ENCODE measurements at regions not wholly inside any gene's neighbourhood (a gene's known extent, or its start where the extent isn't known, plus 50 kb on each side); places are given as distances from the start of the nearest gene placed in this dataset.

DNA sequence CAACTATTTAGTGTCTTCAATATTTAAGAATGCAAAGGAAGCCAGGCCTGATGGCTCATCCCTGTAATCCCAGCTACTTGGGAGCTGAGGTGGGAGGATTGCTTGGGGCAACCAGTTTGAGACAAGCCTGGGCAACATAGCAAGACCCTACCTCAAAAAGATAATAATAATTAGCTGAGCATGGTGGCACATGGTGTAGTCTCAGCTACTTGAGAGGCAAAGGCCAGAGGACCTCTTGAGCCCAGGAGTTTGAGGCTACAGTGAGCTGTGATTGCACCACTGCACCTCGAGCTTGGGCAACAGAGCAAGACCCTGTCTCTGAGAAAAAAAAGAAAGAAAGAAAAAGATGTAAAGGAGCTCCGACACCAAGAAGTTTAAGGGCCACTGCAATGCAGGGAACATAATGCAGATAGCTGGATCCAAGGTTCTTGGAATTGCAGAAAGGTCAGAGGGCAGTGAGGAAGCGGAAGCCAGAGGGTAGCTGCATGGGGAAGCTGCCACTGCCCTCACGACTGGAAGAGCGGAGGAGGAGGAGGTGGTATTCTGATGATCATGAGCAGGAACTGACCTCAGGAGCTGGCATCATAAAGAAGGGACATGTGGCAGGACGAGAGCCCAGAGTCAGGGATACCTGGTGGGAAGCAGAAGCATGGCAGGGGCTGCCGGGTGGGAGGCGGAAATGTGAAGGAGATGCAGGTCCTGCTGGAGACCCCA lies 60.2 kb upstream of the PODXL start:
- Histone ChIP-seq H3K27me3 (ENCODE audit: low read depth, low read length) (peaks cover 5% of the 10 kb centered on the region), H2AFZ (ENCODE audit: low read depth, low read length) (no peak overlapping the region), H3K9ac (ENCODE audit: low read length) (no peak overlapping the region), H3K36me3 (replicated peaks; ENCODE audit: low read depth, low read length) (no peaks in the 10 kb centered on the region), H3K4me2 (ENCODE audit: low read length) (no peak overlapping the region), H4K20me1 (ENCODE audit: insufficient read depth, low read length) (no peaks in the 10 kb centered on the region), H3K79me2 (ENCODE audit: low read length) (no peaks in the 10 kb centered on the region), H3K4me1 (ENCODE audit: low read length) (peaks cover 19% of the 10 kb centered on the region), H3K27ac (ENCODE audit: low read length) (no peak overlapping the region), H3K4me3 (ENCODE audit: low read length) (no peak overlapping the region), H3K9me3 (ENCODE audit: insufficient read depth, low read length) (no peaks in the 10 kb centered on the region)
- TF ChIP-seq EZH2phosphoT487 (IDR thresholded peaks at IDR 0.05; ENCODE audit: low read depth), result no peak

DNA sequence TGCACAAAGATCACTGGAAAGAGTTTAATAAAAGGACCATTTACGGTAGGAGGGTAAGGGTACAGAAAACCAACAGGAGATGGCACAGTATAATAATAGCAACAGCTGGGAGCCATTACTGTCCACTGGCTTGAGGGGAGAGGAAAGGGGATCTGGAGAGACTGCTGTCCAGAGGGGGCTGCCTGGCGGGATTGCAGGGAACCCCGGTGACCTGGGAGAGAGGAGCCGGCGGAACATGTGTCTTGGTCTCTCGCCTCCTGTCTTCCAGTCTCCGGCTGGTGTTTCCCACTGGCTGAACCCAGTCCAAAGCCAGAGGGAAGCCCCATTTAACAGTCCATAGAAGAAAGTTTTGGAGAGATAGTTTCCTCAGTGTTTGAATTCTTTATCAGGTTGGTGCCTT lies 57.5 kb upstream of the PODXL start:
- H3K9ac ChIP-seq (ENCODE audit: low read length), result no peak overlapping the region
- H3K4me1 ChIP-seq (ENCODE audit: low read length), result no peaks in the 10 kb centered on the region
- H3K4me3 ChIP-seq (ENCODE audit: low read length), result no peak overlapping the region
- TF ChIP-seq EZH2phosphoT487 (IDR thresholded peaks at IDR 0.05; ENCODE audit: low read depth), result no peak
- TF ChIP-seq, protein P1, sequence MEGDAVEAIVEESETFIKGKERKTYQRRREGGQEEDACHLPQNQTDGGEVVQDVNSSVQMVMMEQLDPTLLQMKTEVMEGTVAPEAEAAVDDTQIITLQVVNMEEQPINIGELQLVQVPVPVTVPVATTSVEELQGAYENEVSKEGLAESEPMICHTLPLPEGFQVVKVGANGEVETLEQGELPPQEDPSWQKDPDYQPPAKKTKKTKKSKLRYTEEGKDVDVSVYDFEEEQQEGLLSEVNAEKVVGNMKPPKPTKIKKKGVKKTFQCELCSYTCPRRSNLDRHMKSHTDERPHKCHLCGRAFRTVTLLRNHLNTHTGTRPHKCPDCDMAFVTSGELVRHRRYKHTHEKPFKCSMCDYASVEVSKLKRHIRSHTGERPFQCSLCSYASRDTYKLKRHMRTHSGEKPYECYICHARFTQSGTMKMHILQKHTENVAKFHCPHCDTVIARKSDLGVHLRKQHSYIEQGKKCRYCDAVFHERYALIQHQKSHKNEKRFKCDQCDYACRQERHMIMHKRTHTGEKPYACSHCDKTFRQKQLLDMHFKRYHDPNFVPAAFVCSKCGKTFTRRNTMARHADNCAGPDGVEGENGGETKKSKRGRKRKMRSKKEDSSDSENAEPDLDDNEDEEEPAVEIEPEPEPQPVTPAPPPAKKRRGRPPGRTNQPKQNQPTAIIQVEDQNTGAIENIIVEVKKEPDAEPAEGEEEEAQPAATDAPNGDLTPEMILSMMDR (IDR thresholded peaks at IDR 0.05; ENCODE audit: low read depth, low read length), result no peak
- no peaks in the 10 kb centered on the region for H4K20me1 ChIP-seq (ENCODE audit: insufficient read depth, low read length)
- H2AFZ ChIP-seq (ENCODE audit: low read depth, low read length), result no peak overlapping the region
- peaks cover 5% of the 10 kb centered on the region for H3K27me3 ChIP-seq (ENCODE audit: low read depth, low read length)
- H3K36me3 ChIP-seq (replicated peaks; ENCODE audit: low read depth, low read length), result no peaks in the 10 kb centered on the region
- no peaks in the 10 kb centered on the region for H3K9me3 ChIP-seq (ENCODE audit: insufficient read depth, low read length)
- no peak overlapping the region for H3K4me2 ChIP-seq (ENCODE audit: low read length)
- H3K79me2 ChIP-seq (ENCODE audit: low read length), result no peaks in the 10 kb centered on the region
- H3K27ac ChIP-seq (ENCODE audit: low read length), result no peak overlapping the region

DNA sequence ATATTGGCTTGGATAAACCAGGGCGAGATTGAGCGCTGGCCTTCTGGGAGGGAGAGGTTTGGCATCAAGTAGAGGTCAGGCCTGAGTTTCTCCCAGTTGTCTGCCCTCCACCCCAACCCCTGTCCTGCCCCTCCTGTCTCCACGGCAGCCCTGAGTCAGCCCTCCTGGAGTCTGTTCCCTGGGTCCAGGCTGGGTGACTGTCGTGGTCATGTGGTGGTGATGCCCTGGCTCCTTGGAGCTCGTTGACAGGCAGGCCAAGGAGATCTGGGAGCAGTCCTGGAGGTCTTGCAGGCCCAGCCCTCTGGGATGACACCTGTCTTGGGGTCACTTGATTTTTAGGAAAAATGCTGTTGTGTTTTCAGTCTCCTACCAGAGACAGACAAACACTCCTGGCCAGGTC lies 53.6 kb upstream of the PODXL start:
- Histone ChIP-seq H2AFZ (ENCODE audit: low read depth, low read length) (no peak overlapping the region), H3K9ac (ENCODE audit: low read length) (no peak overlapping the region), H3K27me3 (ENCODE audit: low read depth, low read length) (no peaks in the 10 kb centered on the region), H3K27ac (ENCODE audit: low read length) (no peak overlapping the region), H4K20me1 (ENCODE audit: insufficient read depth, low read length) (no peaks in the 10 kb centered on the region), H3K9me3 (ENCODE audit: insufficient read depth, low read length) (no peaks in the 10 kb centered on the region), H3K4me3 (ENCODE audit: low read length) (no peak overlapping the region), H3K79me2 (ENCODE audit: low read length) (no peaks in the 10 kb centered on the region), H3K36me3 (replicated peaks; ENCODE audit: low read depth, low read length) (no peaks in the 10 kb centered on the region), H3K4me2 (ENCODE audit: low read length) (no peak overlapping the region), H3K4me1 (ENCODE audit: low read length) (peaks cover 3% of the 10 kb centered on the region; the same call in 1 of the 2 replicates)
- TF ChIP-seq, protein P1 (IDR thresholded peaks at IDR 0.05; ENCODE audit: low read depth, low read length), result no peak
- no peak for TF ChIP-seq EZH2phosphoT487 (IDR thresholded peaks at IDR 0.05; ENCODE audit: low read depth)

DNA sequence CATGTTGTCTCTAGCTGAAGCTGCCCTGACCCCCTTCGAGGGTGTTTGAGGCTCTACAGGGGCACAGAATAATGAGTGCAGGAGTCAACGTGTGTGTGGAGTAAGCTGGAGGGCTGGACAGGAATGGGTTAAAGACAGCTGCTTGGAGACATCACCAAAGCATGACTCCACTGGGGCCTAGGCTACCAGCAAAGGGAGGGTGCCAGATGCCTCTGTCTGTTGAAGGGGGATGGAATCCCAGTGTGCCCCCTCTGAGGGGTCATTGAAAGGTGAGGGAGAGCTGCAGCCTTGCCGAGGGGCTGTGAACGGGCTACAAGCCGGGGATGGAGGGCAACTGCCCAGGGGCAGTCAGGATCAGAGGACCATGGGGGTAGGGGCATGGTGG lies 51.7 kb upstream of the PODXL start:
- peaks cover 3% of the 10 kb centered on the region; the same call in 1 of the 2 replicates for H3K4me1 ChIP-seq (ENCODE audit: low read length)
- no peak overlapping the region for H3K27ac ChIP-seq (ENCODE audit: low read length)
- H3K9me3 ChIP-seq (ENCODE audit: insufficient read depth, low read length), result no peaks in the 10 kb centered on the region
- H3K36me3 ChIP-seq (replicated peaks; ENCODE audit: low read depth, low read length), result no peaks in the 10 kb centered on the region
- H4K20me1 ChIP-seq (ENCODE audit: insufficient read depth, low read length), result no peaks in the 10 kb centered on the region
- H3K4me3 ChIP-seq (ENCODE audit: low read length), result no peak overlapping the region
- no peaks in the 10 kb centered on the region for H3K27me3 ChIP-seq (ENCODE audit: low read depth, low read length)
- TF ChIP-seq EZH2phosphoT487 (IDR thresholded peaks at IDR 0.05; ENCODE audit: low read depth), result no peak
- TF ChIP-seq, protein P1 (IDR thresholded peaks at IDR 0.05; ENCODE audit: low read depth, low read length), result no peak
- no peak overlapping the region for H3K4me2 ChIP-seq (ENCODE audit: low read length)
- no peaks in the 10 kb centered on the region for H3K79me2 ChIP-seq (ENCODE audit: low read length)
- H2AFZ ChIP-seq (ENCODE audit: low read depth, low read length), result no peak overlapping the region
- H3K9ac ChIP-seq (ENCODE audit: low read length), result no peak overlapping the region

Measured in OCI-LY3 (cell line).